ENCODE measurements at regions not wholly inside any gene's neighbourhood (a gene's known extent, or its start where the extent isn't known, plus 50 kb on each side); places are given as distances from the start of the nearest gene placed in this dataset.

- Histone ChIP-seq H3K9me1 (ENCODE audit: insufficient read depth, low read length) (no peaks in the 10 kb centered on the region), H3K9ac (ENCODE audit: low read depth, low read length) (no peak overlapping the region), H2AFZ (replicated peaks; ENCODE audit: low read length, poor library complexity) (no peak overlapping the region), H2BK20ac (ENCODE audit: low read depth, low read length) (no peak overlapping the region), H2AK9ac (replicated peaks; ENCODE audit: low read depth, low read length, poor library complexity) (no peak overlapping the region), H2BK5ac (ENCODE audit: low read depth, low read length, poor library complexity, severe bottlenecking) (no peak overlapping the region), H3K79me1 (ENCODE audit: low read depth in 1 of 2, low read length in 2 of 2) (no peaks in the 10 kb centered on the region), H3K56ac (ENCODE audit: extremely low read depth, insufficient read depth, low read length) (no peak overlapping the region), H3K14ac (replicated peaks; ENCODE audit: low read depth, low read length) (no peak overlapping the region), H2BK120ac (ENCODE audit: low read depth, low read length) (no peak overlapping the region), H4K8ac (ENCODE audit: low read depth in 2 of 2, low read length in 2 of 2) (no peak overlapping the region), H2AK5ac (ENCODE audit: low read depth, low read length) (no peak overlapping the region), H4K91ac (ENCODE audit: insufficient read depth, low read depth, low read length) (no peak overlapping the region), H3K4me1 (ENCODE audit: control insufficient read depth, insufficient read depth, low read length) (no peaks in the 10 kb centered on the region), H3K4me3 (ENCODE audit: insufficient read depth, low read depth, low read length) (no peak overlapping the region), H3K4me2 (ENCODE audit: low read depth, low read length) (no peak overlapping the region), H3K9me3 (ENCODE audit: control insufficient read depth, insufficient read depth, low read length) (no peaks in the 10 kb centered on the region), H4K20me1 (ENCODE audit: insufficient read depth, low read length) (no peaks in the 10 kb centered on the region), H3K18ac (ENCODE audit: low read depth, low read length) (no peak overlapping the region), H3K36me3 (ENCODE audit: control insufficient read depth, insufficient read depth, low read length) (no peaks in the 10 kb centered on the region), H3K4ac (ENCODE audit: low read depth, low read length) (no peak overlapping the region), H3K27ac (ENCODE audit: insufficient read depth, low read length) (no peak overlapping the region), H4K5ac (ENCODE audit: low read depth, low read length) (no peak overlapping the region), H3K27me3 (ENCODE audit: control insufficient read depth, insufficient read depth, low read length) (no peaks in the 10 kb centered on the region), H2BK15ac (ENCODE audit: low read depth, low read length) (no peak overlapping the region), H3K23ac (ENCODE audit: low read depth, low read length) (no peak overlapping the region)
- no peak for DNase-seq
- intact Hi-C loops (cut with micrococcal nuclease): no loop called here
- dilution Hi-C loops (cut with HindIII; ENCODE audit: low sequenced_read_pairs, unreplicated experiment): no loop called here
- no TSS peak for BruUV-seq (replicated peaks)
- ATAC-seq (ENCODE audit: low read depth): no peak
- TF ChIP-seq MAZ (IDR thresholded peaks at IDR 0.05; ENCODE audit: borderline replicate concordance, low read depth, low read length): no peak
- TF ChIP-seq BHLHE40 (IDR thresholded peaks at IDR 0.05; ENCODE audit: low read depth, low read length): no peak
- no peak for TF ChIP-seq RAD21 (IDR thresholded peaks at IDR 0.05; ENCODE audit: low read length)
- no peak for TF ChIP-seq FOS (IDR thresholded peaks at IDR 0.05; ENCODE audit: low read depth, low read length)
- TF ChIP-seq SMC3 (IDR thresholded peaks at IDR 0.05; ENCODE audit: low read depth, low read length): no peak
- TF ChIP-seq NFE2L2 (IDR thresholded peaks at IDR 0.05; ENCODE audit: low read depth, low read length): no peak
- no peak for TF ChIP-seq POLR2A (IDR thresholded peaks at IDR 0.05; ENCODE audit: low read depth, low read length)
- TF ChIP-seq RFX5 (IDR thresholded peaks at IDR 0.05; ENCODE audit: low read depth, low read length): no peak
- TF ChIP-seq RCOR1 (IDR thresholded peaks at IDR 0.05; ENCODE audit: insufficient replicate concordance, low read length): no peak
- TF ChIP-seq MXI1 (IDR thresholded peaks at IDR 0.05; ENCODE audit: borderline replicate concordance, low read depth, low read length): no peak
- TF ChIP-seq CEBPB (IDR thresholded peaks at IDR 0.05; ENCODE audit: low read depth, low read length): no peak
- no peak for TF ChIP-seq MAFK (IDR thresholded peaks at IDR 0.05; ENCODE audit: low read depth, low read length)
- TF ChIP-seq CHD1 (IDR thresholded peaks at IDR 0.05; ENCODE audit: low read depth, low read length): no peak
- no peak for TF ChIP-seq CTCF (conservative IDR thresholded peaks at IDR 0.05; ENCODE audit: low read depth, low read length)
- in situ Hi-C loops (cut with MboI; ENCODE audit: low sequenced_read_pairs): no loop called here
- POLR2A ChIA-PET (ENCODE audit: unreplicated experiment): no interaction called here
- CTCF ChIA-PET: interaction anchor here (0.6 kb wide), 1 partner anchor 244 kb away, joined by 3 read pairs; no protein-coding TSS in a partner anchor
Observed at GRCh38 chr3:147832611-147833010, 423.4 kb downstream of the ZIC1 start.

Data from IMR-90 (cell line).